Natural killer cell (primary cell): ENCODE measurements at regions not wholly inside any gene's neighbourhood (a gene's known extent, or its start where the extent isn't known, plus 50 kb on each side); places are given as distances from the start of the nearest gene placed in this dataset.

Experiments used
- ATAC-seq, 3 donors: fragments of 150-1000 bp in 2 of 3; fragments of 200-7000 bp in 1 of 3; cut with Tn5 transposase; 1 replicate in 1 of 3; 2 replicates in 2 of 3; pipeline ENCODE4 v1.10.0; 2021; ENCODE audit warnings: mild to moderate bottlenecking in 2 of 3, moderate library complexity in 2 of 3
- DNase-seq, 2 donors: peaks; one replicate each; pipeline versions ENCODE4 v3.0.0 to v3.0.0-alpha.2; 2013 to 2021; ENCODE audit warnings: mixed read lengths in 1 of 2
- H3K27ac ChIP-seq: one replicate; pipeline ENCODE4 v1.5.1; 2013; ENCODE audit warnings: mild to moderate bottlenecking, low read length
- H3K27me3 ChIP-seq: one replicate; pipeline ENCODE4 v1.6.1; 2013; ENCODE audit warnings: low read length; ENCODE audit not compliant: control insufficient read depth, insufficient read depth
- H3K36me3 ChIP-seq: one replicate; pipeline ENCODE4 v1.6.1; 2013; ENCODE audit warnings: low read length; ENCODE audit not compliant: control insufficient read depth, insufficient read depth
- H3K4me1 ChIP-seq: one replicate; pipeline ENCODE4 v1.6.1; 2013; ENCODE audit warnings: low read length; ENCODE audit not compliant: control insufficient read depth, insufficient read depth
- H3K4me3 ChIP-seq: one replicate; pipeline ENCODE4 v1.5.1; 2013; ENCODE audit warnings: low read length
- H3K9me3 ChIP-seq: one replicate; pipeline ENCODE4 v1.6.1; 2013; ENCODE audit warnings: low read length; ENCODE audit not compliant: control insufficient read depth, insufficient read depth
- H3K27ac Mint-ChIP-seq, 2 donors: one replicate each; pipeline ENCODE4 v1.8.0; 2022; ENCODE audit warnings: mild to moderate bottlenecking in 2 of 2, mixed read lengths in 2 of 2, moderate library complexity in 1 of 2
- H3K27me3 Mint-ChIP-seq, 2 donors: one replicate each; pipeline ENCODE4 v1.8.0; 2022; ENCODE audit warnings: low read depth in 2 of 2, mixed read lengths in 2 of 2
- H3K36me3 Mint-ChIP-seq: one replicate; pipeline ENCODE4 v1.8.0; 2022; ENCODE audit warnings: mixed read lengths
- H3K4me1 Mint-ChIP-seq, 2 donors: one replicate each; pipeline ENCODE4 v1.8.0; 2022; ENCODE audit warnings: mixed read lengths in 2 of 2
- H3K4me3 Mint-ChIP-seq: one replicate; pipeline ENCODE4 v1.8.0; 2022; ENCODE audit warnings: mild to moderate bottlenecking, moderate library complexity, mixed read lengths
- H3K9me3 Mint-ChIP-seq, 2 donors: one replicate each; pipeline ENCODE4 v1.8.0; 2022; ENCODE audit warnings: mixed read lengths in 2 of 2
- WGBS: methylation state at CpG from one replicate; pipeline ENCODE4 v1.1.7; 2013; ENCODE audit warnings: missing lambda C conversion rate; ENCODE audit not compliant: insufficient coverage; 5-methylcytosine and 5-hydroxymethylcytosine counted together
- intact Hi-C: fragments of 100-400 bp; cut with micrococcal nuclease; formaldehyde crosslinking; loops from one replicate; pipeline ENCODE4 v1.14.2; 2022
- TF ChIP-seq, protein P1 (sequence below): fragments of 200-600 bp; IDR thresholded peaks from one replicate; pipeline ENCODE4 v1.8.0; 2022; ENCODE audit warnings: antibody characterized with exemption

DNA sequence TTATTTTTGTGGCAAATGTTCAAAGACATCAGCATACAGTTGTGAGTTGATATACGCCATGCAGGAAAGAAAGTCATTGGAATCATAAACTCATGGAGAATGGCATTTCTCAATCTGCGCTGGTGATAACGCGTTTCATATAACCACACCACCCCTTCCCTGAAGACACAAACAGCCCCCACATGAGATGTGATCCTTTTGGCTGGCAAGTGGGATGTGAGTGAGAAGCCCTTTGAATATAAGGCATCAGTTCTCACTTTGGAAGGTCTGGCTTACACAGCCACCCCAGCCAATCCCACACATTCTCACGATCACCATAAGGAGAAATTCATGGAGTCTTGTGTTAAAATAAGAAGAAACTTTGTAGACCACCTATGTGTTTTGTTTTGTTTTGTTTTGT is 725.0 kb downstream of the PRELID2 start:
- Histone ChIP-seq H3K9me3 (no peaks in the 10 kb centered on the region), H3K4me1 (no peaks in the 10 kb centered on the region), H3K36me3 (no peaks in the 10 kb centered on the region), H3K27ac (no peak overlapping the region), H3K4me3 (no peak overlapping the region), H3K27me3 (no peaks in the 10 kb centered on the region)
- H3K27me3 Mint-ChIP-seq, result no peaks in the 10 kb centered on the region
- no peaks in the 10 kb centered on the region for H3K4me1 Mint-ChIP-seq
- H3K27ac Mint-ChIP-seq, result no peak overlapping the region
- ATAC-seq, result no peak
- intact Hi-C loops, result no loop called here
- TF ChIP-seq, protein P1, sequence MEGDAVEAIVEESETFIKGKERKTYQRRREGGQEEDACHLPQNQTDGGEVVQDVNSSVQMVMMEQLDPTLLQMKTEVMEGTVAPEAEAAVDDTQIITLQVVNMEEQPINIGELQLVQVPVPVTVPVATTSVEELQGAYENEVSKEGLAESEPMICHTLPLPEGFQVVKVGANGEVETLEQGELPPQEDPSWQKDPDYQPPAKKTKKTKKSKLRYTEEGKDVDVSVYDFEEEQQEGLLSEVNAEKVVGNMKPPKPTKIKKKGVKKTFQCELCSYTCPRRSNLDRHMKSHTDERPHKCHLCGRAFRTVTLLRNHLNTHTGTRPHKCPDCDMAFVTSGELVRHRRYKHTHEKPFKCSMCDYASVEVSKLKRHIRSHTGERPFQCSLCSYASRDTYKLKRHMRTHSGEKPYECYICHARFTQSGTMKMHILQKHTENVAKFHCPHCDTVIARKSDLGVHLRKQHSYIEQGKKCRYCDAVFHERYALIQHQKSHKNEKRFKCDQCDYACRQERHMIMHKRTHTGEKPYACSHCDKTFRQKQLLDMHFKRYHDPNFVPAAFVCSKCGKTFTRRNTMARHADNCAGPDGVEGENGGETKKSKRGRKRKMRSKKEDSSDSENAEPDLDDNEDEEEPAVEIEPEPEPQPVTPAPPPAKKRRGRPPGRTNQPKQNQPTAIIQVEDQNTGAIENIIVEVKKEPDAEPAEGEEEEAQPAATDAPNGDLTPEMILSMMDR, result no peak
- DNase-seq, result no peak
- no peak overlapping the region for H3K4me3 Mint-ChIP-seq
- H3K9me3 Mint-ChIP-seq, result peaks cover 22 to 25% of the 10 kb centered on the region in 2 donors
- no peaks in the 10 kb centered on the region for H3K36me3 Mint-ChIP-seq
- 92% methylated on average over 2 of the region's 5 CpGs for whole genome bisulfite sequencing

DNA sequence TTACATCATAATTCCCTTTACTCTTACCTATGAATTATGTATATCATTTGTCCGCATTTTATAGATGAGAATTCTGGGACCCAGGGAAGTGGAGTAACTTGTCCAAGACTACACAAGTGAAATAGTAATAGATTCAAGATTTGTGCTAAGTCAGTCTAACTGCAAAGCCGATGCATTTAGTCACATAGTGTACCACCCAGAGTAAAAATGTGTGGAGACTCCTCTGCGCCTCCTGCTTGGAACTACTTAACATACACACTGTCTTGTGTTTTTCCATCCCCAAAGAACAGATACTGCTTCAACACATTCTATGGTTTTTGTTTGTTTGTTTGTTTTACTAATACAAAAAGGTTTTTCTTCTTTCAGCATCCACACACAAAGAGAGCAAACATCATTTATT is 729.8 kb downstream of the PRELID2 start:
- Mint-ChIP-seq H3K9me3 (peaks cover 11 to 15% of the 10 kb centered on the region in 2 donors), H3K4me1 (no peaks in the 10 kb centered on the region), H3K27me3 (no peaks in the 10 kb centered on the region), H3K27ac (no peak overlapping the region), H3K36me3 (no peaks in the 10 kb centered on the region), H3K4me3 (no peak overlapping the region)
- H3K36me3 ChIP-seq, result no peaks in the 10 kb centered on the region
- no peak for ATAC-seq
- H3K4me3 ChIP-seq, result no peak overlapping the region
- TF ChIP-seq, protein P1, result no peak
- no peak for DNase-seq
- no peak overlapping the region for H3K27ac ChIP-seq
- H3K27me3 ChIP-seq, result no peaks in the 10 kb centered on the region
- no peaks in the 10 kb centered on the region for H3K9me3 ChIP-seq
- intact Hi-C loops, result no loop called here
- WGBS, result 82% methylated on average over 3 of the region's 3 CpGs
- H3K4me1 ChIP-seq, result no peaks in the 10 kb centered on the region

DNA sequence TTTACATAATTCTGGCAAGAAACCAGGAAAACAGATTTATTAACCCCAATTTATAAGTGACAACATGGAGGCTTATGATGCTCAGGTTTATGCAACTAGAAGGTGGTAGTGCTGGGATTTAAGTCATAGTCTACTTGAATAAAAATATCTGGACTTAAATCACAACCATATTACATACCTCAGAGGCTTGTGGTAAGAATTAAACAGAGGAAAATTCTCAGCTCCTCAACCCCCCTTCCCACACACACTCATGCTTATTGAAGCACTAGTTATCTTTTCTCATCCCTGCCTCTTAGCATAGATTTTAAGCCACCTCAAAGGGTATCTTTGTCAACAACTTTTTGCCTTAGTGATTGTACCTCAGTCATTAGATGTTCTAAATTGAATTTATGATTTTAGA is 731.0 kb downstream of the PRELID2 start:
- intact Hi-C loops, result no loop called here
- no peak for ATAC-seq

DNA sequence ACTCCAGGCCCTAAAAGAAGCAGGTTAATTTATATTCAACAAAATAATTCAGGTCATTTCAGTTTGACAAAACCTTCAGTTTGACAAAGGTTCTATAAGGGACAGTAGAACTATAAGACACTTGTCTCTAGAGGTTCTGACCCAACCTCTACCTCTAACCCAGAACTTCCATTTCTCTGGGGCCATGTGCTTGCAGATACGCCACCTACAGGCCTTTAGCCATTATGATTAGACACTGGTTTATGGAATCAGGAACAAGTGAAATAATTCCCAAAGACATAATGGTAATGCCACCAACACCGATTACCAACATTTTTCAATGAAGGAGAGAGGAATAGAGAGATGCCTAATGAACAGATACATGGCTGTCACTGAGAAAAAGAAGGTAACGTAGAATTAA is 733.9 kb downstream of the PRELID2 start:
- H3K9me3 ChIP-seq, result no peaks in the 10 kb centered on the region
- Mint-ChIP-seq H3K27ac (no peak overlapping the region), H3K4me3 (no peak overlapping the region), H3K27me3 (no peaks in the 10 kb centered on the region), H3K36me3 (no peaks in the 10 kb centered on the region), H3K4me1 (no peaks in the 10 kb centered on the region), H3K9me3 (peaks cover 8% of the 10 kb centered on the region in 2 donors)
- no peak overlapping the region for H3K4me3 ChIP-seq
- no peaks in the 10 kb centered on the region for H3K4me1 ChIP-seq
- ATAC-seq (no peak), DNase-seq (no peak)
- 100% methylated on average over 1 of the region's 3 CpGs for WGBS
- intact Hi-C loops, result no loop called here
- TF ChIP-seq, protein P1, result no peak
- no peaks in the 10 kb centered on the region for H3K27me3 ChIP-seq
- H3K27ac ChIP-seq, result no peak overlapping the region
- no peaks in the 10 kb centered on the region for H3K36me3 ChIP-seq

More for the DNA sequence above, 731.0 kb downstream of the PRELID2 start:
- H3K4me1 Mint-ChIP-seq, result no peaks in the 10 kb centered on the region
- no peak for DNase-seq
- Histone ChIP-seq H3K36me3 (no peaks in the 10 kb centered on the region), H3K27me3 (no peaks in the 10 kb centered on the region), H3K4me3 (no peak overlapping the region), H3K4me1 (no peaks in the 10 kb centered on the region), H3K9me3 (no peaks in the 10 kb centered on the region), H3K27ac (no peak overlapping the region)
- peaks cover 9 to 13% of the 10 kb centered on the region in 2 donors for H3K9me3 Mint-ChIP-seq
- no peaks in the 10 kb centered on the region for H3K36me3 Mint-ChIP-seq
- TF ChIP-seq, protein P1, result no peak
- no peak overlapping the region for H3K27ac Mint-ChIP-seq
- H3K27me3 Mint-ChIP-seq, result no peaks in the 10 kb centered on the region
- no peak overlapping the region for H3K4me3 Mint-ChIP-seq
